IPS-15b (cell line): ENCODE measurements at regions not wholly inside any gene's neighbourhood (a gene's known extent, or its start where the extent isn't known, plus 50 kb on each side); places are given as distances from the start of the nearest gene placed in this dataset.

Experiments
- H3K27me3 ChIP-seq: one replicate; pipeline ENCODE4 v1.6.1; 2013; ENCODE audit warnings: low read length; ENCODE audit not compliant: control insufficient read depth, insufficient read depth
- H3K36me3 ChIP-seq: one replicate; pipeline ENCODE4 v1.6.1; 2013; ENCODE audit warnings: low read length; ENCODE audit not compliant: control insufficient read depth, insufficient read depth
- H3K4me1 ChIP-seq: one replicate; pipeline ENCODE4 v1.6.1; 2013; ENCODE audit warnings: mild to moderate bottlenecking, low read length; ENCODE audit not compliant: control insufficient read depth, insufficient read depth
- H3K4me3 ChIP-seq: one replicate; pipeline ENCODE4 v1.5.1; 2013; ENCODE audit warnings: low read depth, low read length
- H3K9ac ChIP-seq: one replicate; pipeline ENCODE4 v1.6.1; 2013; ENCODE audit warnings: low read depth, mild to moderate bottlenecking, low read length
- H3K9me3 ChIP-seq: one replicate; pipeline ENCODE4 v1.6.1; 2013; ENCODE audit warnings: mild to moderate bottlenecking, low read length; ENCODE audit not compliant: control insufficient read depth, insufficient read depth

GRCh38 chr5:117088176-117088575, 513.6 kb upstream of the SEMA6A start:
- no peaks in the 10 kb centered on the region for H3K36me3 ChIP-seq
- H3K9ac ChIP-seq, result no peak overlapping the region
- no peaks in the 10 kb centered on the region for H3K27me3 ChIP-seq
- no peaks in the 10 kb centered on the region for H3K4me1 ChIP-seq
- H3K9me3 ChIP-seq, result no peaks in the 10 kb centered on the region
- H3K4me3 ChIP-seq, result no peak overlapping the region

- no peaks in the 10 kb centered on the region for H3K27me3 ChIP-seq
- H3K9ac ChIP-seq, result no peak overlapping the region
- no peaks in the 10 kb centered on the region for H3K36me3 ChIP-seq
- H3K9me3 ChIP-seq, result no peaks in the 10 kb centered on the region
- no peaks in the 10 kb centered on the region for H3K4me1 ChIP-seq
- no peak overlapping the region for H3K4me3 ChIP-seq
Observed at GRCh38 chr5:117084067-117084466, 509.4 kb upstream of the SEMA6A start.

GRCh38 chr5:117082977-117083376, 508.4 kb upstream of the SEMA6A start:
- H3K9me3 ChIP-seq, result no peaks in the 10 kb centered on the region

GRCh38 chr5:117077142-117077541, 502.5 kb upstream of the SEMA6A start:
- H3K9ac ChIP-seq, result no peak overlapping the region
- H3K27me3 ChIP-seq, result no peaks in the 10 kb centered on the region
- H3K4me1 ChIP-seq, result no peaks in the 10 kb centered on the region
- no peaks in the 10 kb centered on the region for H3K9me3 ChIP-seq
- H3K36me3 ChIP-seq, result no peaks in the 10 kb centered on the region
- H3K4me3 ChIP-seq, result no peak overlapping the region

More at GRCh38 chr5:117082977-117083376, 508.4 kb upstream of the SEMA6A start:
- no peaks in the 10 kb centered on the region for H3K36me3 ChIP-seq
- no peaks in the 10 kb centered on the region for H3K4me1 ChIP-seq
- H3K9ac ChIP-seq, result no peak overlapping the region
- no peak overlapping the region for H3K4me3 ChIP-seq
- no peaks in the 10 kb centered on the region for H3K27me3 ChIP-seq

DNA sequence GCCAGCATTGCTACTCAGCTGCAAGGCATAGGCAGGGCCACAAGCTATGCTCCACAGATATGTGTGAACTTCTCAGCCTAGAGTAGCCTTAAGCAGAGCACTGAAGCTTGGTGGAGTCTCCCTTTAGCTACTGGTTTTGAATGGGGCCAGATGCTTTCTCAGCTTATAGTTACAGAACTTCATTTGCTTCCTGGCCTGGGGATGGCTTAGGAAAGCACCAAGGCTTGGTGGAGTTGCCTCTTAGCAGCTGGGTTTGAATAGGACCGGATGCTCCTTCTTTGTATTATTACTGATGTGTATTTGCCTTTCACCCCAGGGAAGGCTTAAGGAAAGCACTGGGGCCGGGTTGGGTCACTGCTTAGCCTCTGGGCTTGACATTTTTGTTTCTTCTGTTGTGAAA, 497.8 kb upstream of the SEMA6A start:
- Histone ChIP-seq H3K4me1 (no peaks in the 10 kb centered on the region), H3K36me3 (no peaks in the 10 kb centered on the region), H3K4me3 (no peak overlapping the region), H3K27me3 (no peaks in the 10 kb centered on the region), H3K9me3 (no peaks in the 10 kb centered on the region), H3K9ac (no peak overlapping the region)

GRCh38 chr5:117065800-117066199, 491.2 kb upstream of the SEMA6A start:
- Histone ChIP-seq H3K36me3 (no peaks in the 10 kb centered on the region), H3K9ac (no peak overlapping the region), H3K4me3 (no peak overlapping the region), H3K27me3 (no peaks in the 10 kb centered on the region), H3K9me3 (no peaks in the 10 kb centered on the region), H3K4me1 (no peaks in the 10 kb centered on the region)

- Histone ChIP-seq H3K9ac (no peak overlapping the region), H3K4me1 (no peaks in the 10 kb centered on the region), H3K9me3 (no peaks in the 10 kb centered on the region), H3K4me3 (no peak overlapping the region), H3K27me3 (no peaks in the 10 kb centered on the region), H3K36me3 (no peaks in the 10 kb centered on the region)
Observed at GRCh38 chr5:117065161-117065560, 490.5 kb upstream of the SEMA6A start.

DNA sequence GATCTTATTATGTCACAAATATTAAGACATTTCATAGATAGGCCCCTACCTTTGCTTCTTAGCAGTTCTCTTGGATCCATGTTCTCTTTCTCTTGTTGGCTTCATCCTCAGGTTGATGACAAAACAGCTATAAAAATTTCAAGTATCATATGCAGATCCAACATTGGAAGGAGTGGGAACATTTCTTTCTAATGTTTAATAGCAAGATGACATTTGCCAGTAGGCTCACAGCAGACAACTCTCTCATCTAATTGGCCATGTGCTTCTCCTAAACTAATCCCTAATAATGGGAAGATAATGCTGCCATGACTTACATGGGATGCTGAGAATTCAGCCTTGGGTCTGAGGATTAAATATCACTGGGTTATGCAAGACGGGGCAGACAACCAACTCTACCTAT, 485.5 kb upstream of the SEMA6A start:
- no peaks in the 10 kb centered on the region for H3K4me1 ChIP-seq
- no peaks in the 10 kb centered on the region for H3K36me3 ChIP-seq
- H3K9me3 ChIP-seq, result no peaks in the 10 kb centered on the region

DNA sequence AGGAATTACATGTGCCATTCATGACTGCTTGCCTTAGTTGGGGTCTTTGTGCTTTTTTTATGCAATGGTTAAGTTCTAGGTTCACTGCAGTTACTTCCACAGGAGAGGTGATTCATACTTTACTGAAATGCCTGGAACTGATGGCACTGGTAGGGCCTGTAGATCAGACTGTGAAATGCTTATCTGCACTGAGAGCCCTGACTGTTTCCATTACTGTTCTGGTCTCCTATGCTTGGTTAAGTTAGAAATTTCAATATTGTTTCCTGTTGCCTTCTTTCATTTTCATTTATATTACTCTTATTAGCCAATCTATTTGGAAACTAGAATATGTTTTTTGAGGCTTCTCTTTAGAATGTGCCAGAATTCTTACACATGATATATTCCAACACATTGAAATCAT, 484.1 kb upstream of the SEMA6A start:
- Histone ChIP-seq H3K27me3 (no peaks in the 10 kb centered on the region), H3K9ac (no peak overlapping the region), H3K4me3 (no peak overlapping the region), H3K36me3 (no peaks in the 10 kb centered on the region), H3K9me3 (no peaks in the 10 kb centered on the region), H3K4me1 (peaks cover 11% of the 10 kb centered on the region)

More for the DNA sequence above, 485.5 kb upstream of the SEMA6A start:
- H3K27me3 ChIP-seq, result no peaks in the 10 kb centered on the region
- H3K4me3 ChIP-seq, result no peak overlapping the region
- H3K9ac ChIP-seq, result no peak overlapping the region

DNA sequence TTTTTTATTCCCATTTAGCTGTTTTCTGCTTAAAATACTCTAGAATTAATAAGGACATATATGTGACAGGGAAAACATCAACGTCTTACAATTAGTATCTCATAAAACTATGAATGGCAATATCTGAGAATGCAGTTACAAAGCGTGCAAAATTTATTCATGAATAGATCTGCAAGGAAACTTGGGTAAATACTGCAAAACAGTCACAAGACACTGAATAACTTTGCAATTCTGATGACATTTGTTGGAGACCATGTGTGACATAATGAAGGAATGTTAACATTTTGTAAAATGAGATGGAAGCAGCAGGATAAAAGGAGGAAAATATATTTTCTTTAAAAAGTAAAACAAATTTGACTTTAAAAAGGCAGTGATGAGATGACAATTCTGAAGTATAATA, 480.9 kb upstream of the SEMA6A start:
- Histone ChIP-seq H3K9me3 (no peaks in the 10 kb centered on the region), H3K9ac (no peak overlapping the region), H3K27me3 (no peaks in the 10 kb centered on the region), H3K4me3 (no peak overlapping the region), H3K4me1 (peaks cover 21% of the 10 kb centered on the region), H3K36me3 (no peaks in the 10 kb centered on the region)

GRCh38 chr5:117054911-117055310, 480.3 kb upstream of the SEMA6A start:
- H3K4me3 ChIP-seq, result no peak overlapping the region
- H3K27me3 ChIP-seq, result no peaks in the 10 kb centered on the region
- H3K9ac ChIP-seq, result no peak overlapping the region
- H3K9me3 ChIP-seq, result no peaks in the 10 kb centered on the region
- peaks cover 21% of the 10 kb centered on the region for H3K4me1 ChIP-seq
- no peaks in the 10 kb centered on the region for H3K36me3 ChIP-seq

GRCh38 chr5:117054141-117054540, 479.5 kb upstream of the SEMA6A start:
- no peaks in the 10 kb centered on the region for H3K36me3 ChIP-seq
- no peaks in the 10 kb centered on the region for H3K27me3 ChIP-seq
- no peak overlapping the region for H3K4me3 ChIP-seq
- no peaks in the 10 kb centered on the region for H3K9me3 ChIP-seq
- no peak overlapping the region for H3K9ac ChIP-seq
- H3K4me1 ChIP-seq, result peaks cover 21% of the 10 kb centered on the region
